Effector memory CD8-positive, alpha-beta T cell (primary cell): ENCODE measurements at regions not wholly inside any gene's neighbourhood (a gene's known extent, or its start where the extent isn't known, plus 50 kb on each side); places are given as distances from the start of the nearest gene placed in this dataset.
"Not testable (repeated sequence)": the region's sequence is repeated elsewhere in the genome, so short reads cannot be mapped to it uniquely, and the experiment has no call there.

Experiments used
- ATAC-seq: fragments of 150-1000 bp; cut with Tn5 transposase; replicated peaks from 2 replicates; pipeline ENCODE4 v1.10.0; 2021; ENCODE audit warnings: mild to moderate bottlenecking, moderate library complexity
- DNase-seq, 3 experiments: peaks; one replicate each; pipeline ENCODE4 v3.0.0; 2021
- H3K27ac Mint-ChIP-seq, 2 donors: one replicate each; pipeline ENCODE4 v1.8.0; 2022; ENCODE audit warnings: mild to moderate bottlenecking in 2 of 2, mixed read lengths in 2 of 2, moderate library complexity in 2 of 2
- H3K27me3 Mint-ChIP-seq, 2 donors: one replicate each; pipeline ENCODE4 v1.8.0; 2022; ENCODE audit warnings: mixed read lengths in 2 of 2
- H3K36me3 Mint-ChIP-seq: one replicate; pipeline ENCODE4 v1.8.0; 2022; ENCODE audit warnings: mild to moderate bottlenecking, moderate library complexity, mixed read lengths; ENCODE audit not compliant: insufficient read depth
- H3K4me1 Mint-ChIP-seq, 2 donors: one replicate each; pipeline ENCODE4 v1.8.0; 2022; ENCODE audit warnings: low read depth in 2 of 2, mixed read lengths in 2 of 2
- H3K4me3 Mint-ChIP-seq, 2 donors: one replicate each; pipeline ENCODE4 v1.8.0; 2022; ENCODE audit warnings: mild to moderate bottlenecking in 2 of 2, mixed read lengths in 2 of 2, moderate library complexity in 2 of 2
- H3K9me3 Mint-ChIP-seq, 2 donors: one replicate each; pipeline ENCODE4 v1.8.0; 2022; ENCODE audit warnings: mixed read lengths in 2 of 2

DNA sequence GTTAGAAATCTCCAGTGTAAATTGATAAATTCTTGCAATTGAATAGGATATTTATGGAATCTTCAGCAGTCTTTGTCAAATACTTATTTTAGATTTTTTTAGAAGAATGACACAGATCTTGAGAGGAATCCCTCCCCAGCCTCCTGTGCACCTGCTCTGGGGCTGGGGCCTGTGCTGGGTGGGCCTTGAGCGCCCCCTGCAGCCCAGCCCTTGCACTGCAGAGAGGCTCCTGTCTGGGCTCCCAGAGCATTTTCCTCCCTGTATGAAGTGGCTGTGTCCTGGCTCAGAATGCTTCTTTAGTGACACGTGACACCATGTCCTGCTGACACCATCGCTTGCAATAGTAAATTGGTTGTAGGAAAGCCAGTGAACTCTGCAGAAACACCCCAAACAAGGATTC is 98.7 kb downstream of the OR4M2 start:
- H3K27me3 Mint-ChIP-seq, H3K4me1 Mint-ChIP-seq, H3K4me3 Mint-ChIP-seq, DNase-seq, H3K27ac Mint-ChIP-seq, H3K9me3 Mint-ChIP-seq, H3K36me3 Mint-ChIP-seq: not testable (repeated sequence)
- peak; percentile 35 for ATAC-seq

DNA sequence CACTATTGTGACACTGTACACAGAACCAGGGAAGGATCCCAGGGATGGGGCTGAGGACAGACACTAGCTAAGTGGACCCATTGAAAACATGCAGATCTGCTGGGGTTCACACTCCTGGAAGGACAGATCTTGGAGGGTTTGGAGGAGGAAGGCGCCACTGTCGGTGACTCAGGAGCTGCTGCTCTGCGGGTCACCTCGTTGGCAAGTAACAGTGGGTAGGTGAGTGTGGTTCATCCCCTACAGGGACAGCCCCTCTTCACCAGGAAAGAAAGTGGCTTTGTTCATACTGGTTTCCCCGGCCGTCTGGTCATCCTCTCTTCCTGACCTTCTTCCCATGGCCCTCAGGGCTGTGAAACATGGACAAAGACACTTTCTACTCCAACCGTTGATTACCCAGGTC is 100.3 kb downstream of the OR4M2 start:
- H3K4me3 Mint-ChIP-seq, H3K27ac Mint-ChIP-seq, H3K36me3 Mint-ChIP-seq, H3K9me3 Mint-ChIP-seq, H3K27me3 Mint-ChIP-seq, DNase-seq, H3K4me1 Mint-ChIP-seq, ATAC-seq: not testable (repeated sequence)

DNA sequence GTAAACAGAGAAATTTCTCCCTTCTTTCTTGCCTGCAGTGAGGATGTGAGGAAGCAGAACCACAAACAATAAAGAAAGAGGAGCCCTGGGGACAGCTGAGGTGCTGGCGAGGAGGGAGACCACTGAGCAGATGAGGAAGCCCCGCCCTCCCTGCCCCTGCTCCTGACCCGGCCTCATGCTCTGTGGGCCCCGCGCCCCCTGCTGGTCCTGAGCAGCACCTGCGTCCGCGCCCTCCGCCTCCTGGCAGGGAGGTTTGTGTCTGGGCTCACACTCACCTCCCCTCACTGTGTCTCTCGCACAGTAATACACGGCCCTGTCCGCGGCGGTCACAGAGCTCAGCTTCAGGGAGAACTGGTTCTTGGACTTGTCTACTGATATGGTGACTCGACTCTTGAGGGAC is 104.4 kb downstream of the OR4M2 start:
- not testable (repeated sequence) for H3K4me1 Mint-ChIP-seq, H3K9me3 Mint-ChIP-seq, ATAC-seq, H3K4me3 Mint-ChIP-seq, H3K36me3 Mint-ChIP-seq, H3K27me3 Mint-ChIP-seq, DNase-seq, H3K27ac Mint-ChIP-seq

DNA sequence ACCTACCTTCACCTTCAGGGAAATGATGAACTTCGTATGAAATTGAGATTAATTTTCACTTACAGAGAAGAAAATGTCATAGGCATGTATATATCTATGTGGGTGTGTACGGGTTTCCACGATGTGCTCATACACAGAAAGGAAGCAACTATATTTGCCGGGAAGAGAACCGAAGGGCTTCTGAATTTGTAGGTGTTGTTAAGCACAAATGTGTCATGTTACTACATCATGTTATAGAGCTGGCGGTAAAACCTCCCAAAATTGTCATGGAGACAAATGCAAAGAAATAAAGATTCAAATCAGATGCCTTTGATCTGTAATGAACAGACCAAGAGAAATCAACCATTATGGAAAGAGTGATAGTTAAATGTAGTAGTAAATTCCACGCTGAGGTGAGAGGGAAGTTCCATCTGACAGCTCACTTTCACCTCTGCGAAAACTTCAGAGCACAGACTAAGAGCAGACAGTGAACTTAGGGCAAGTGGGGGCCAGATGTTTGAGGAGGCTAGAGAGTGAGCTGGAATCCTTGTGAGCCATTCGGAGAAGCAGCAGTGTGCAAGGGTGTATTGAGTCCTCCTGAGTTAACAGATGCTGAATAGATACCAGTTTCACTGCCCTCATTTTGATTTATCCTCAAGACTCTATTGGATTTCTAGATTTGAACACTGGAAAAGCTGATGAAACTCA is 106.7 kb downstream of the OR4M2 start:
- H3K27ac Mint-ChIP-seq, H3K36me3 Mint-ChIP-seq, DNase-seq, H3K27me3 Mint-ChIP-seq, H3K4me3 Mint-ChIP-seq, H3K9me3 Mint-ChIP-seq, H3K4me1 Mint-ChIP-seq, ATAC-seq: not testable (repeated sequence)

DNA sequence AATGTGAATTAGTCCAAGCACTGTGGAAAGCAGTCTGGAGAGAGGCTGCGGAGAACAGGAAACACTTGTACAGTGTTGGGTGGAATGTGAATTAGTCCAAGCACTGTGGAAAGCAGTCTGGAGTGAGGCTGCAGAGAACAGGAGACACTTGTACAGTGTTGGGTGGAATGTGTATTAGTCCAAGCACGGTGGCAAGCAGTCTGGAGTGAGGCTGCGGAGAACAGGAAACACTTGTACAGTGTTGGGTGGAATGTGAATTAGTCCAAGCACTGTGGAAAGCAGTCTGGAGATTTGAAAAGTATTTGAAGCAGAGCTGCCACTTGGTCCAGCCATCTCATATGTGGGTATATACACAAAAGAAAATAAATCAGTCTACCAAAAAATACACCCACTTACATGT is 111.5 kb downstream of the OR4M2 start:
- not testable (repeated sequence) for H3K27ac Mint-ChIP-seq, H3K4me3 Mint-ChIP-seq, H3K4me1 Mint-ChIP-seq, H3K27me3 Mint-ChIP-seq, H3K36me3 Mint-ChIP-seq, H3K9me3 Mint-ChIP-seq, ATAC-seq, DNase-seq

DNA sequence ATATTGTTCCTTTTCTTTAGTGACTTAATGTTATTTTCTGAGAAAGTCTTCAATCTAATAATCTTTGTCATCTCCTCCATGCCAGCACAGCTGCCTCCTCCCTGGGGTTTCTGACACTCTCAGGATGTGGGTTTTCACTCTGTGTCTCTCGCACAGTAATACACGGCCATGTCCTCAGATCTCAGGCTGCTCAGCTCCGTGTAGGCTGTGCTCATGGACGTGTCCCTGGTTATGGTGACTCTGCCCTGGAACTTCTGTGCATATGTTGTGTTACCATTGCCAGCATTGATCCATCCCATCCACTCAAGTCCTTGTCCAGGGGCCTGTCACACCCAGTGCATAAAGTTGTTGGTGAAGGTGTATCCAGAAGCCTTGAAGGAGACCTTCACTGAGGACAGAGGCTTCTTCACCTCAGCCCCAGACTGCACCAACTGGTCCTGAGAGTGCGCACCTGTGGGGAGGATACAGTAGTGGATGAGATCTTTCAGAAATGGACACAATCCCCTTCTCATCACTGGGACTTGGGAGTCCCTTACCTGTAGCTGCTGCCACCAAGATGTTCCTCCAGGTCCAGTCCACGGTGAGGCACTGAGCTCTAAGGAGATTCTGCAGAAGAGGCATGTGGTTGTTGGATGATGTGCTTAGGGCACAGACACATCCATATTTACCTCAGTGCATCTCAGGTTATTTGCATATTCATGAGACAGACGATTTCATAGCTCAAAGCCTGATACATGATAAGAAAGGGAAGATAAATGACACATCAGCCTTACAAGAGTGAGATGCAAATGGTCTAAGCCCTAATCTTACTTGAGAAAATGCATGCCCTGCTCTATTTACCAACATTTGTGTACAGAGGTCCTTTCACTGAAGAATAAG is 114.7 kb downstream of the OR4M2 start:
- H3K27me3 Mint-ChIP-seq, DNase-seq, H3K4me1 Mint-ChIP-seq, H3K4me3 Mint-ChIP-seq, H3K9me3 Mint-ChIP-seq, H3K36me3 Mint-ChIP-seq, H3K27ac Mint-ChIP-seq: not testable (repeated sequence)
- peak; percentile 73 for ATAC-seq

DNA sequence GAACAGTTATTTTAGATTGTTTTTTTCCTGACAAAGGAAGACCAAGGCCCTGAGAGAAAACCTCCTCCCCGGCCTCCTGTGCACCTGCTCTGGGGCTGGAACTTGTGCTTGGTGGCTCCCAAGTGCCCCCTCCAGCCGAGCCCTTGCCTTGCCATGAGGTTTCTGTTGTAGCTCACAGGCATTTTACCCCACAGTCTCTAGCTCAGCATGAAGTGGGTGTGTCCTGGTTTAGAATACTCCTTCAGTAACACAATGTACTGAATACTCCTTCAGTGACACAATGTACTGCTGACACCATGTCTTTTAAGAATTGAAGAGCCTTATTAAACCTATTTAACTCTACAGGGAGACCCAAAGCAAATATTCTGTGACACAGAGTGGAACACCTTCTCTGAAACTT is 116.1 kb downstream of the OR4M2 start:
- not testable (repeated sequence) for H3K27me3 Mint-ChIP-seq, H3K27ac Mint-ChIP-seq, H3K4me1 Mint-ChIP-seq, DNase-seq, H3K36me3 Mint-ChIP-seq, ATAC-seq, H3K4me3 Mint-ChIP-seq, H3K9me3 Mint-ChIP-seq

DNA sequence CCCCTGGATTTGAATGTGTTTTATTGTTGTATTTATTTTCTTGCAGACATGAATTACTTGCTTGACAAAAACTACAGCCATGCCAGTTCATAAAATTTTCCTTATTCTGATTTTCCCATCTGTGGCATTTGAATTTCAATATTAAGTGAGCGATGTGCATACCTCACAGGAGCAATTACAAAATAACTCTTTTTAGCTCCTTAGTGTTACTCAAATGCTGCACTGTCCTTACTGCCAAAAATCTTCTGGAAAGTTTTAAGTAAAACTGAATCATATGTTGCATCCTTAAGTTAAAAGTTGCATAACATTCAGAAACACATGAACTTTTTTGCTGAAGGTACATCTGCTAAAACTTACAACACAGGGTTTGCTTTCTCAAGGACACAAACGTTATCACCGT is 120.1 kb downstream of the OR4M2 start:
- H3K27me3 Mint-ChIP-seq, H3K4me1 Mint-ChIP-seq, H3K27ac Mint-ChIP-seq, DNase-seq, H3K9me3 Mint-ChIP-seq, H3K4me3 Mint-ChIP-seq, H3K36me3 Mint-ChIP-seq, ATAC-seq: not testable (repeated sequence)

DNA sequence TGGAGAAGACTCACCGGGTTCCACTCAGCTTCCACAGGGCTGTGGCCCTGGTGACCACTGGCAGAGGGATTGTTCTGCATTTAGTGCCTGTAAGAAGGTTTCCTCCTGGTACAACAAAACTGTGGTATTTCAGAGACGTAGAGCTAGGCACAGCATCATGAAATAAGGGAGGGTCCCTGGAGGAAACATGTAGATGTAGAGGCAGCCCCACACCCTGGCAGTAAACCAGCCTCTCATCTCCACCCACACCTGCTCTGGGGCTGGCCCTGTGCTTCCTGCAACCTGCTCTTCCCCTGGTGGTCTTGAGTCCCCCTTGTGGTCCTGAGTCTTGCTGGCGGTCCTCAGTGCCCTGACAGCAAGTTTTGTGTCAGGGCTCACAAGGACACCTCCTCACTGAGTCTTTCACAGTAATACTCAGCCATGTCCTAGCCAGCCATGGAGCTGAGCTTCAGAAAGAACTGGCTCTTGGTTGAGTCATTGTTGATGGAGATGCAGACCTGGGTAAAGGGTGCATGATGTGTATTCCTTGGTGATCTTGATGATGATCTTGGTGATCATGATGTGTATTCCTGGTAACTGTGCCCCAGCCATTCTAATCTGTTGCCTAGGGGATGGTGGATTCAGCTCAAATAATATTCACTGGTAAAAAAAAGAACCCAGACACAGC is 121.8 kb downstream of the OR4M2 start:
- not testable (repeated sequence) for H3K27ac Mint-ChIP-seq, ATAC-seq

DNA sequence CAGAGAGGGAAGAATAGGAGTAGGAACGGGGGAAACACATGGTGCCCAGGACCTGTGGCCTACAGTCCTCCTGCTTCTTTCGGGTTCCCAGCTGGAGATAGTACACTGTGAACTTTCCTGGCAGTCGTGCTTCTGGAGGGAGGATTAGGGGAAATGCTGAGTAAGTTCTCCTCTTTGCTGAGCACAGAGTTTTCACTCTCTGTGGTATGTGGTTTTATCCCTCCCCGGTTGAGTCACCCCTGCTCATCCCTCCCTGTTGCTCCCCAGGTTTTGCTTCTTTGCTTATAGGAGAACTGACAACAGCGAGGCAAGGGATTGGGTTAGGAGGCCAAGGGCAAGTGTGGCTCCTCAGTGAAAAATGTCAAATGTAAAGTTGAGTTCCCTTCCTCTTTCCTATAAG is 122.9 kb downstream of the OR4M2 start:
- not testable (repeated sequence) for DNase-seq, H3K27ac Mint-ChIP-seq, H3K27me3 Mint-ChIP-seq, H3K9me3 Mint-ChIP-seq, H3K4me3 Mint-ChIP-seq, H3K36me3 Mint-ChIP-seq, H3K4me1 Mint-ChIP-seq
- peak; percentile 41 for ATAC-seq

More for the DNA sequence above, 121.8 kb downstream of the OR4M2 start:
- H3K27me3 Mint-ChIP-seq, DNase-seq, H3K9me3 Mint-ChIP-seq, H3K4me3 Mint-ChIP-seq, H3K36me3 Mint-ChIP-seq, H3K4me1 Mint-ChIP-seq: not testable (repeated sequence)

DNA sequence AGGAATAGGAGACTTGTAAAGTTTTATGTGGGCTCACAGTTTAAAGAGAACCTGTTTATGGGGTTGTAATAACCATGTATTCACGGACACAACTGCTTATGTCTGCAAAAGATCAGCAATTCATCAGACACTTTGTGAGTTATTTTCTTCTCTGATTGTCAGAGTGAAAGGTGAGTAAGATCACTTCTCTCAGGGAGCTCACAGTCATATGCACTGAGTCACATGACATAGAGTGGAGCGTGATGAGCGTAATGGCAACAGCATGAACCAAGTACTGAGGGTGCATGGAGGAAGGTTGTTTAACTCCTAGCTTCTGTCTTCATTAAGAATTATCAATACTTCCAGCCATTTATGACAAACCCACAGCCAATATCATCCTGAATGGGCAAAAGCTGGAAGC is 128.8 kb downstream of the OR4M2 start:
- H3K27ac Mint-ChIP-seq, H3K4me1 Mint-ChIP-seq, H3K36me3 Mint-ChIP-seq, H3K9me3 Mint-ChIP-seq, ATAC-seq, H3K4me3 Mint-ChIP-seq, DNase-seq, H3K27me3 Mint-ChIP-seq: not testable (repeated sequence)

DNA sequence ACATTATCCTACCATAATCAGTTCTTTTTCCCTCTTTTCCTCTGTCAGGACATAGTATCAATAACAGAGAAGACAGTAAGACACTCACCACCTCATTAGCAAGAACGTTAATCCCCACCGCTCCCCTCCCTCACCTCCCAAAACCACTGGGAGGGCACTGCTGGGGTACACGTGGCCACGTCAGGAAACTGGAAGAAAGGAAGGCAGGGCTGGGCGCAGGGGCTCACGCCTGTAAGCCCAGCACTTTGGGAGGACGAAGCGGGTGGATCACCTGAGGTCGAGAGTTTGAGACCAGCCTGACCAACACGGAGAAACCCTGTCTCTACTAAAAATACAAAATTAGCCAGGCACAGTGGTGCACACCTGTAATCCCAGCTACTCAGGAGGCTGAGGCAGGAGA is 142.3 kb downstream of the OR4M2 start:
- H3K27me3 Mint-ChIP-seq, ATAC-seq: not testable (repeated sequence)
- H3K27ac Mint-ChIP-seq: peak overlapping the region in 1 of 2 donors; percentile 10

DNA sequence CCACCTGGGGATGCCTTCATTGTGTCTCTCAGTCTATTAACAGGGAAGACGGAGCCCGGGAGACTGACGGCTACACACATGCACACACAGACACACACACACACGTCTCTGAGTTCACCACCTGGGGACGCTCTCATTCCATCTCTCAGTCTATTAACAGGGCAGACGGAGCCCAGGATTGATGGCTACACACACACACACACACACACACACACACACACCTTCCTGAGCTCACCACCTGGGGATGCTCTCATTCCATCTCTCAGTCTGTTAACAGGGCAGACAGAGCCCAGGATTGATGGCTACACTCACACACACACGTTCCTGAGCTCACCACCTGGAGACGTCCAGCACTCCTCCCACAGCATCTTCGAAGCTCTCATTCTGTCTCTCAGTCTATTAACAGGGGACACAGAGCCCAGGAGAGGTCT is 143.9 kb downstream of the OR4M2 start:
- Mint-ChIP-seq H3K4me1 (peaks cover 26 to 30% of the 10 kb centered on the region in 2 donors), H3K27ac (peak overlapping the region; percentile 10 to 60), H3K9me3 (no peaks in the 10 kb centered on the region), H3K27me3 (peaks cover 0 to 8% of the 10 kb centered on the region in 2 donors), H3K4me3 (peak overlapping the region in 1 of 2 donors; percentile 0), H3K36me3 (peaks cover 6% of the 10 kb centered on the region)
- DNase-seq: no peak
- no peak for ATAC-seq

More for the DNA sequence above, 142.3 kb downstream of the OR4M2 start:
- H3K4me1 Mint-ChIP-seq: peaks cover 26 to 30% of the 10 kb centered on the region in 2 donors
- not testable (repeated sequence) for H3K9me3 Mint-ChIP-seq, DNase-seq, H3K36me3 Mint-ChIP-seq
- peak overlapping the region in 1 of 2 donors; percentile 39 for H3K4me3 Mint-ChIP-seq
